Common myeloid progenitor, CD34-positive (primary cell): ENCODE measurements at regions not wholly inside any gene's neighbourhood (a gene's known extent, or its start where the extent isn't known, plus 50 kb on each side); places are given as distances from the start of the nearest gene placed in this dataset.
A peak's percentile ranks its signal among the peaks of the same experiment; 100 is the strongest.

Experiments
- CTCF ChIA-PET: fragments of 350-600 bp; sonication (Branson Sonifier 250); formaldehyde crosslinking; loops from one replicate; lab custom pipeline; 2021; ENCODE audit warnings: antibody characterized with exemption; lab: Charles Lee
- POLR2A ChIA-PET: fragments of 350-600 bp; sonication (Branson Sonifier 250); formaldehyde crosslinking; loops from one replicate; lab custom pipeline; 2021; ENCODE audit warnings: antibody characterized with exemption; lab: Charles Lee
- DNase-seq, 3 donors: peaks; one replicate each; pipeline versions ENCODE4 v3.0.0 to v3.0.0-alpha.2; 2013
- H3K27ac ChIP-seq, 2 experiments: 1 replicate in 1 of 2; 2 replicates in 1 of 2; pipeline ENCODE4 v1.7.0; 2013; ENCODE audit warnings: inconsistent platforms in 2 of 2, low read length in 2 of 2, mild to moderate bottlenecking in 2 of 2, low read depth in 1 of 2, moderate library complexity in 1 of 2; ENCODE audit not compliant: severe bottlenecking in 2 of 2, insufficient read depth in 1 of 2, poor library complexity in 1 of 2
- H3K27me3 ChIP-seq, 5 experiments: replicated peaks in 2 of 5; 1 replicate in 3 of 5; 2 replicates in 2 of 5; pipeline versions ENCODE4 v1.6.1 to v1.7.0; 2013; ENCODE audit warnings: low read length in 4 of 5, mild to moderate bottlenecking in 2 of 5, moderate library complexity in 2 of 5, inconsistent platforms in 1 of 5; ENCODE audit not compliant: insufficient read depth in 5 of 5, control insufficient read depth in 4 of 5
- H3K36me3 ChIP-seq, 4 experiments: 1 replicate in 2 of 4; 2 replicates in 2 of 4; pipeline versions ENCODE4 v1.6.1 to v1.7.0; 2013; ENCODE audit warnings: low read length in 3 of 4, control low read depth in 1 of 4, mild to moderate bottlenecking in 1 of 4; ENCODE audit not compliant: control insufficient read depth in 4 of 4, insufficient read depth in 4 of 4
- H3K4me1 ChIP-seq, 4 experiments: 1 replicate in 3 of 4; 2 replicates in 1 of 4; pipeline versions ENCODE4 v1.6.1 to v1.7.1; 2013; ENCODE audit warnings: low read length in 3 of 4, mild to moderate bottlenecking in 3 of 4, control low read depth in 1 of 4, inconsistent platforms in 1 of 4, moderate library complexity in 1 of 4; ENCODE audit not compliant: control insufficient read depth in 4 of 4, insufficient read depth in 4 of 4; ENCODE audit errors: control extremely low read depth in 1 of 4
- H3K4me3 ChIP-seq, 7 experiments: 1 replicate in 4 of 7; 2 replicates in 3 of 7; pipeline versions ENCODE4 v1.5.1 to v1.7.0; 2013; ENCODE audit warnings: mild to moderate bottlenecking in 7 of 7, low read length in 6 of 7, moderate library complexity in 6 of 7, inconsistent platforms in 2 of 7, low read depth in 2 of 7, control low read depth in 1 of 7; ENCODE audit not compliant: insufficient read depth in 4 of 7, control insufficient read depth in 1 of 7; ENCODE audit errors: extremely low read depth in 1 of 7
- H3K9me3 ChIP-seq, 5 experiments: 1 replicate in 4 of 5; 2 replicates in 1 of 5; pipeline versions ENCODE4 v1.6.1 to v1.7.1; 2013; ENCODE audit warnings: low read length in 4 of 5, mild to moderate bottlenecking in 2 of 5, inconsistent platforms in 1 of 5, low read depth in 1 of 5, moderate library complexity in 1 of 5; ENCODE audit not compliant: control insufficient read depth in 4 of 5, insufficient read depth in 2 of 5; ENCODE audit errors: control extremely low read depth in 1 of 5
- WGBS: methylation state at CpG from one replicate; pipeline ENCODE4 v1.1.5; 2013; ENCODE audit not compliant: insufficient coverage; 5-methylcytosine and 5-hydroxymethylcytosine counted together

- Histone ChIP-seq H3K4me1 (no peaks in the 10 kb centered on the region), H3K27ac (no peak overlapping the region), H3K36me3 (peaks cover 0 to 13% (median 5%) of the 10 kb centered on the region in 4 experiments), H3K4me3 (no peak overlapping the region), H3K9me3 (peaks cover 0 to 43% (median 15%) of the 10 kb centered on the region in 5 experiments), H3K27me3 (no peaks in the 10 kb centered on the region)
- POLR2A ChIA-PET, result no interaction called here
- DNase-seq, result no peak
- CTCF ChIA-PET, result no interaction called here
- WGBS, result 96% methylated on average over 10 of the region's 16 CpGs
Measured at GRCh38 chr17:63232565-63233310, 213.4 kb downstream of the CYB561 start.

GRCh38 chr17:63240106-63240505 lies 206.0 kb downstream of the CYB561 start:
- WGBS, result 100% methylated on average over 1 of the region's 3 CpGs
- no peak for DNase-seq
- H3K27ac ChIP-seq, result no peak overlapping the region
- peaks cover 0 to 9% (median 3%) of the 10 kb centered on the region in 5 experiments for H3K9me3 ChIP-seq
- no peak overlapping the region for H3K4me3 ChIP-seq
- no peaks in the 10 kb centered on the region for H3K27me3 ChIP-seq
- H3K4me1 ChIP-seq, result no peaks in the 10 kb centered on the region
- peaks cover 2 to 4% (median 2%) of the 10 kb centered on the region in 4 experiments for H3K36me3 ChIP-seq
- ChIA-PET POLR2A (no interaction called here), CTCF (interaction anchor here (0.6 kb wide), 1 partner anchor 52 kb away, joined by 3 read pairs; no protein-coding TSS in a partner anchor)

- peaks cover 0 to 8% (median 2%) of the 10 kb centered on the region in 5 experiments for H3K9me3 ChIP-seq
- no peaks in the 10 kb centered on the region for H3K4me1 ChIP-seq
- ChIA-PET CTCF (no interaction called here), POLR2A (no interaction called here)
- no peaks in the 10 kb centered on the region for H3K27me3 ChIP-seq
- H3K36me3 ChIP-seq, result no peaks in the 10 kb centered on the region
- no peak overlapping the region for H3K27ac ChIP-seq
- no CpG with 5 or more reads among the region's 2 CpGs for WGBS
- no peak overlapping the region for H3K4me3 ChIP-seq
- DNase-seq, result no peak
Measured at GRCh38 chr17:63246344-63246743, 199.8 kb downstream of the CYB561 start.

- CTCF ChIA-PET, result no interaction called here
- peak in 2 of 3 donors; percentile 17 to 41 for DNase-seq
- Histone ChIP-seq H3K27me3 (no peaks in the 10 kb centered on the region), H3K9me3 (peaks cover 0 to 8% (median 2%) of the 10 kb centered on the region in 5 experiments), H3K4me1 (no peaks in the 10 kb centered on the region), H3K27ac (no peak overlapping the region), H3K4me3 (no peak overlapping the region), H3K36me3 (no peaks in the 10 kb centered on the region)
- POLR2A ChIA-PET, result no interaction called here
- no CpG with 5 or more reads among the region's 1 CpG for WGBS
Measured at GRCh38 chr17:63247706-63248105, 198.4 kb downstream of the CYB561 start.

GRCh38 chr17:63249256-63250004 lies 196.7 kb downstream of the CYB561 start:
- DNase-seq, result peak in 1 of 3 donors; percentile 5
- H3K4me3 ChIP-seq, result no peak overlapping the region
- POLR2A ChIA-PET, result no interaction called here
- WGBS, result 54% methylated on average over 2 of the region's 4 CpGs
- H3K27ac ChIP-seq, result no peak overlapping the region
- H3K9me3 ChIP-seq, result peaks cover 0 to 5% (median 2%) of the 10 kb centered on the region in 5 experiments
- H3K4me1 ChIP-seq, result no peaks in the 10 kb centered on the region
- CTCF ChIA-PET, result no interaction called here
- no peaks in the 10 kb centered on the region for H3K36me3 ChIP-seq
- H3K27me3 ChIP-seq, result no peaks in the 10 kb centered on the region

- DNase-seq, result no peak
- Histone ChIP-seq H3K4me3 (no peak overlapping the region), H3K27me3 (no peaks in the 10 kb centered on the region), H3K27ac (no peak overlapping the region), H3K36me3 (no peaks in the 10 kb centered on the region), H3K4me1 (no peaks in the 10 kb centered on the region), H3K9me3 (peaks cover 0 to 5% (median 0%) of the 10 kb centered on the region in 5 experiments)
- ChIA-PET POLR2A (no interaction called here), CTCF (no interaction called here)
- WGBS, result 92% methylated on average over 3 of the region's 3 CpGs
Measured at GRCh38 chr17:63250830-63251229, 195.3 kb downstream of the CYB561 start.

- ChIA-PET CTCF (no interaction called here), POLR2A (no interaction called here)
- 95% methylated on average over 2 of the region's 3 CpGs for WGBS
- no peak overlapping the region for H3K27ac ChIP-seq
- peaks cover 0 to 15% (median under 1%) of the 10 kb centered on the region in 5 experiments for H3K9me3 ChIP-seq
- no peaks in the 10 kb centered on the region for H3K27me3 ChIP-seq
- no peak for DNase-seq
- H3K4me1 ChIP-seq, result peaks cover 0 to 4% (median 0%) of the 10 kb centered on the region in 4 experiments
- H3K4me3 ChIP-seq, result no peak overlapping the region
- H3K36me3 ChIP-seq, result peaks cover 0 to 2% (median 0%) of the 10 kb centered on the region in 4 experiments
Measured at GRCh38 chr17:63258785-63259184, 187.3 kb downstream of the CYB561 start.
